Stomach (tissue), 8 donors: ENCODE measurements at regions not wholly inside any gene's neighbourhood (a gene's known extent, or its start where the extent isn't known, plus 50 kb on each side); places are given as distances from the start of the nearest gene placed in this dataset.
A peak's percentile ranks its signal among the peaks of the same experiment; 100 is the strongest.

Experiments
- DNase-seq, 2 donors: peaks; one replicate each; pipeline versions ENCODE4 v3.0.0 to v3.0.0-alpha.2; 2013 to 2019
- H3K27ac ChIP-seq, 5 donors: fragments of 200-600 bp in 4 of 5; sonication (generic) in 4 of 5; one replicate each; pipeline ENCODE4 v1.5.1; 2013 to 2019; ENCODE audit warnings: mild to moderate bottlenecking in 1 of 5, moderate library complexity in 1 of 5
- H3K27me3 ChIP-seq, 3 donors: fragments of 200-600 bp; sonication (generic); one replicate each; pipeline ENCODE4 v1.5.1; 2017 to 2019; ENCODE audit warnings: mixed run types in 1 of 3
- H3K36me3 ChIP-seq, 4 donors: fragments of 200-600 bp; sonication (generic); 1 replicate in 3 of 4; 2 replicates in 1 of 4; pipeline ENCODE4 v1.5.1; 2016 to 2019
- H3K4me1 ChIP-seq, 4 donors: fragments of 200-600 bp; sonication (generic); one replicate each; pipeline ENCODE4 v1.5.1; 2016 to 2019
- H3K4me3 ChIP-seq, 4 donors: fragments of 200-600 bp; sonication (generic) in 3 of 4; one replicate each; pipeline ENCODE4 v1.5.1; 2016 to 2019; ENCODE audit warnings: mild to moderate bottlenecking in 1 of 4
- H3K9me3 ChIP-seq, 4 donors: fragments of 200-600 bp; sonication (generic); one replicate each; pipeline ENCODE4 v1.5.1; 2016 to 2019
- CTCF ChIP-seq, 7 experiments: fragments of 450-650 bp in 4 of 7; fragments of 200-600 bp in 3 of 7; sonication (generic) in 3 of 7; IDR thresholded peaks; one replicate each; pipeline ENCODE4 v1.5.1; 2016 to 2019; ENCODE audit warnings: antibody characterized with exemption in 7 of 7, control low read depth in 2 of 7, mild to moderate bottlenecking in 1 of 7
- EP300 ChIP-seq: sonication (generic); formaldehyde crosslinking; IDR thresholded peaks from one replicate; pipeline ENCODE4 v1.6.1; 2017; ENCODE audit warnings: antibody characterized with exemption
- POLR2A ChIP-seq, 4 donors: fragments of 450-650 bp; IDR thresholded peaks; one replicate each; pipeline ENCODE4 v1.6.1; 2016; ENCODE audit warnings: antibody characterized with exemption in 4 of 4, control low read depth in 2 of 4, mild to moderate bottlenecking in 1 of 4, moderate library complexity in 1 of 4
- POLR2AphosphoS5 ChIP-seq, 3 donors: sonication (generic); formaldehyde crosslinking; IDR thresholded peaks; one replicate each; pipeline ENCODE4 v1.6.1; 2016; ENCODE audit warnings: antibody characterized with exemption in 3 of 3
- WGBS, 5 donors: extraction: QIAGEN DNeasy Blood & Tissue Kit in 3 of 5; methylation state at CpG; one replicate each; pipeline versions ENCODE4 v1.1.5 to v1.1.7; 2013 to 2018; 5-methylcytosine and 5-hydroxymethylcytosine counted together
- intact Hi-C: fragments of 100-400 bp; cut with DNase I; formaldehyde crosslinking; loops from one replicate; pipeline ENCODE4 v1.15.1; 2023; ENCODE audit warnings: low total_unique reads
- donor health status: healthy with polysubstance abuse.
- donor health status: Bipolar disorder and iron deficiency.
- donor health status: healthy.

GRCh38 chr12:77723308-77723707 is 107.4 kb upstream of the NAV3 start:
- no peaks in the 10 kb centered on the region for H3K36me3 ChIP-seq
- no peak for TF ChIP-seq CTCF (IDR thresholded peaks at IDR 0.05)
- no peak for TF ChIP-seq POLR2A (IDR thresholded peaks at IDR 0.05)
- TF ChIP-seq EP300, result no peak
- TF ChIP-seq POLR2AphosphoS5 (IDR thresholded peaks at IDR 0.05), result no peak
- intact Hi-C loops, result no loop called here

GRCh38 chr12:77722536-77722935 is 108.2 kb upstream of the NAV3 start:
- DNase-seq, result peak in 1 of 2 donors; percentile 18
- TF ChIP-seq CTCF (IDR thresholded peaks at IDR 0.05) (no peak), POLR2A (IDR thresholded peaks at IDR 0.05) (no peak), EP300 (no peak), POLR2AphosphoS5 (IDR thresholded peaks at IDR 0.05) (no peak)
- Histone ChIP-seq H3K4me1 (no peaks in the 10 kb centered on the region), H3K9me3 (peaks cover 0 to 5% (median 4%) of the 10 kb centered on the region in 4 donors), H3K27ac (no peak overlapping the region), H3K36me3 (no peaks in the 10 kb centered on the region), H3K27me3 (no peaks in the 10 kb centered on the region), H3K4me3 (no peak overlapping the region)
- intact Hi-C loops, result no loop called here

More at GRCh38 chr12:77723308-77723707, 107.4 kb upstream of the NAV3 start:
- DNase-seq, result no peak
- Histone ChIP-seq H3K4me1 (no peaks in the 10 kb centered on the region), H3K27ac (no peak overlapping the region), H3K27me3 (no peaks in the 10 kb centered on the region), H3K9me3 (peaks cover 0 to 4% (median 1%) of the 10 kb centered on the region in 4 donors), H3K4me3 (no peak overlapping the region)

- whole genome bisulfite sequencing, 5 donors, result 47 to 72% (median 62%) methylated on average over 2 of the region's 2 CpGs
- no peak for TF ChIP-seq POLR2AphosphoS5 (IDR thresholded peaks at IDR 0.05)
- no peak for TF ChIP-seq EP300
- TF ChIP-seq POLR2A (IDR thresholded peaks at IDR 0.05), result no peak
- no peak for TF ChIP-seq CTCF (IDR thresholded peaks at IDR 0.05)
- H3K4me3 ChIP-seq, result no peak overlapping the region
- H3K36me3 ChIP-seq, result no peaks in the 10 kb centered on the region
- no peaks in the 10 kb centered on the region for H3K4me1 ChIP-seq
- H3K9me3 ChIP-seq, result peaks cover 0 to 5% (median 4%) of the 10 kb centered on the region in 4 donors
- H3K27ac ChIP-seq, result no peak overlapping the region
- no peak for DNase-seq
- no peaks in the 10 kb centered on the region for H3K27me3 ChIP-seq
- intact Hi-C loops, result no loop called here
Observed at GRCh38 chr12:77720258-77720657, 110.4 kb upstream of the NAV3 start.

- Histone ChIP-seq H3K36me3 (no peaks in the 10 kb centered on the region), H3K4me3 (no peak overlapping the region), H3K27ac (no peak overlapping the region), H3K27me3 (no peaks in the 10 kb centered on the region), H3K9me3 (no peaks in the 10 kb centered on the region), H3K4me1 (no peaks in the 10 kb centered on the region)
- intact Hi-C loops, result no loop called here
- DNase-seq, result no peak
- TF ChIP-seq CTCF (IDR thresholded peaks at IDR 0.05), result no peak
- TF ChIP-seq EP300, result no peak
- no peak for TF ChIP-seq POLR2A (IDR thresholded peaks at IDR 0.05)
- no peak for TF ChIP-seq POLR2AphosphoS5 (IDR thresholded peaks at IDR 0.05)
- WGBS, 5 donors, result 59 to 83% (median 70%) methylated on average over 1 of the region's 1 CpG
Observed at GRCh38 chr12:77710209-77710608, 120.5 kb upstream of the NAV3 start.
